ENCODE measurements at regions not wholly inside any gene's neighbourhood (a gene's known extent, or its start where the extent isn't known, plus 50 kb on each side); places are given as distances from the start of the nearest gene placed in this dataset.

GRCh38 chr5:165620394-165620793 is 2115.0 kb downstream of the MAT2B start:
- no peak for DNase-seq

GRCh38 chr5:165622864-165623536 is 2117.6 kb downstream of the MAT2B start:
- no peak for DNase-seq

- DNase-seq: no peak
These were observed 2118.9 kb downstream of the MAT2B start for GRCh38 chr5:165624166-165624946.

GRCh38 chr5:165626161-165626560 is 2120.7 kb downstream of the MAT2B start:
- no peak for DNase-seq

- no peak for DNase-seq
These were observed 2122.2 kb downstream of the MAT2B start for GRCh38 chr5:165627548-165628170.

- no peak for DNase-seq
These were observed 2124.9 kb downstream of the MAT2B start for GRCh38 chr5:165630261-165630778.

GRCh38 chr5:165631235-165631634 is 2125.8 kb downstream of the MAT2B start:
- no peak for DNase-seq

GRCh38 chr5:165642366-165642765 is 2136.9 kb downstream of the MAT2B start:
- DNase-seq: no peak

GRCh38 chr5:165665735-165666400 is 2160.4 kb downstream of the MAT2B start:
- DNase-seq: no peak

- DNase-seq: no peak
These were observed 2168.1 kb downstream of the MAT2B start for GRCh38 chr5:165673499-165673898.

GRCh38 chr5:165695796-165696195 is 2190.4 kb downstream of the MAT2B start:
- no peak for DNase-seq

- DNase-seq: no peak
These were observed 2200.5 kb downstream of the MAT2B start for GRCh38 chr5:165705960-165706359.

GRCh38 chr5:165712011-165712410 is 2206.6 kb downstream of the MAT2B start:
- DNase-seq: no peak

- DNase-seq: no peak
These were observed 2209.2 kb downstream of the MAT2B start for GRCh38 chr5:165714598-165714997.

- DNase-seq: no peak
These were observed 2215.5 kb downstream of the MAT2B start for GRCh38 chr5:165720901-165721300.

- no peak for DNase-seq
These were observed 2217.0 kb downstream of the MAT2B start for GRCh38 chr5:165722401-165722800.

GRCh38 chr5:165723931-165724330 is 2218.5 kb downstream of the MAT2B start:
- DNase-seq: no peak

GRCh38 chr5:165728425-165728824 is 2223.0 kb downstream of the MAT2B start:
- DNase-seq: no peak

GRCh38 chr5:165735388-165735787 is 2230.0 kb downstream of the MAT2B start:
- DNase-seq: no peak

- DNase-seq: no peak
These were observed 2233.8 kb downstream of the MAT2B start for GRCh38 chr5:165739079-165739741.

- DNase-seq: no peak
These were observed 2252.4 kb downstream of the MAT2B start for GRCh38 chr5:165757791-165758190.

GRCh38 chr5:165775111-165775510 is 2269.7 kb downstream of the MAT2B start:
- DNase-seq: no peak

- no peak for DNase-seq
These were observed 2274.1 kb downstream of the MAT2B start for GRCh38 chr5:165779505-165779904.
